ENCODE measurements at regions not wholly inside any gene's neighbourhood (a gene's known extent, or its start where the extent isn't known, plus 50 kb on each side); places are given as distances from the start of the nearest gene placed in this dataset.

DNA sequence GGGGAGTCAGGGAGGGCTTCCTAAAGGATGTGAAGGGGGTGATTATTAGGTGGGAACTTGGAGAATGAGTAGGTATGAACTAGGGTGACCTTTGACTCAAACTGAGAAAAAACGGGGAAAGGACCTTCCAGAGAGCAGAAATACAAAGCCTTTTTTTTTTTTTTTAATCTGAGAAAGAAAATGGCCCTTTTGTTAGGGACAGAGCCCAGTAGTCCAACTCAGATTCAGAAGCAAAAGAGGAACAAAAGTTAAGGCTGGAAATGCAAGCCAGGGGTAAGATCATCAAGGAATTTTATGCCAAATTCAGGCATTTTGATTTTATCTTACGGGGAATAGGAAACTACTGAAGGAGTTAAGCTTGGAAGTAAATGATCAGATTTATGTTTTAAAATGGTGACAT, 96.0 kb upstream of the SMYD2 start:
- peaks cover 5 to 10% of the 10 kb centered on the region in 2 experiments; a peak in 4 of 5 replicates for H3K9me3 Mint-ChIP-seq
- H3K4ac ChIP-seq (ENCODE audit: low read depth, low read length), result no peak overlapping the region
- H3K36me3 Mint-ChIP-seq (ENCODE audit: insufficient read depth in 1 of 3, low read depth in 3 of 3), result peaks cover 0 to 10% (median 0%) of the 10 kb centered on the region in 3 experiments; a peak in 3 of 7 replicates
- H3K27me3 ChIP-seq (ENCODE audit: insufficient read depth, low read length), result peaks cover 31% of the 10 kb centered on the region; the same call in 1 of the 2 replicates
- H4K8ac ChIP-seq (replicated peaks; ENCODE audit: insufficient read length, low read depth, low read length), result no peak overlapping the region
- no peaks in the 10 kb centered on the region for H3K9me3 ChIP-seq (ENCODE audit: control insufficient read depth, low read depth, low read length)
- TF ChIP-seq, protein P1, sequence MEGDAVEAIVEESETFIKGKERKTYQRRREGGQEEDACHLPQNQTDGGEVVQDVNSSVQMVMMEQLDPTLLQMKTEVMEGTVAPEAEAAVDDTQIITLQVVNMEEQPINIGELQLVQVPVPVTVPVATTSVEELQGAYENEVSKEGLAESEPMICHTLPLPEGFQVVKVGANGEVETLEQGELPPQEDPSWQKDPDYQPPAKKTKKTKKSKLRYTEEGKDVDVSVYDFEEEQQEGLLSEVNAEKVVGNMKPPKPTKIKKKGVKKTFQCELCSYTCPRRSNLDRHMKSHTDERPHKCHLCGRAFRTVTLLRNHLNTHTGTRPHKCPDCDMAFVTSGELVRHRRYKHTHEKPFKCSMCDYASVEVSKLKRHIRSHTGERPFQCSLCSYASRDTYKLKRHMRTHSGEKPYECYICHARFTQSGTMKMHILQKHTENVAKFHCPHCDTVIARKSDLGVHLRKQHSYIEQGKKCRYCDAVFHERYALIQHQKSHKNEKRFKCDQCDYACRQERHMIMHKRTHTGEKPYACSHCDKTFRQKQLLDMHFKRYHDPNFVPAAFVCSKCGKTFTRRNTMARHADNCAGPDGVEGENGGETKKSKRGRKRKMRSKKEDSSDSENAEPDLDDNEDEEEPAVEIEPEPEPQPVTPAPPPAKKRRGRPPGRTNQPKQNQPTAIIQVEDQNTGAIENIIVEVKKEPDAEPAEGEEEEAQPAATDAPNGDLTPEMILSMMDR (conservative IDR thresholded peaks at IDR 0.05), result no peak
- no peaks in the 10 kb centered on the region for H3K79me1 ChIP-seq (ENCODE audit: insufficient read depth, low read depth, low read length, poor library complexity, severe bottlenecking)
- H3K9ac ChIP-seq (ENCODE audit: extremely low read depth, insufficient read length, low read length), result no peak overlapping the region
- no peak overlapping the region for H3K4me3 Mint-ChIP-seq
- H4K5ac ChIP-seq (ENCODE audit: insufficient read length, low read depth, low read length), result no peak overlapping the region
- no peaks in the 10 kb centered on the region for H4K20me1 ChIP-seq (ENCODE audit: control insufficient read depth, insufficient read depth, insufficient read length)
- H3K4me1 Mint-ChIP-seq, result peaks cover 12 to 14% of the 10 kb centered on the region in 2 experiments
- H2BK20ac ChIP-seq (ENCODE audit: low read depth, low read length, poor library complexity, severe bottlenecking), result no peak overlapping the region
- no peak overlapping the region for H2BK120ac ChIP-seq (ENCODE audit: low read depth, low read length, poor library complexity, severe bottlenecking)
- H4K91ac ChIP-seq (ENCODE audit: insufficient read length, low read depth, low read length), result no peak overlapping the region
- peaks cover 66% of the 10 kb centered on the region for H3K27me3 Mint-ChIP-seq (ENCODE audit: low read depth)
- WGBS (ENCODE audit: extremely low coverage, insufficient read length, low lambda C conversion rate), result no CpG with 5 or more reads among the region's 2 CpGs
- H3K79me2 ChIP-seq (ENCODE audit: insufficient read depth, low read length), result no peaks in the 10 kb centered on the region
- no peak overlapping the region for H3K56ac ChIP-seq (ENCODE audit: insufficient read length, low read depth, low read length)
- H3K27ac Mint-ChIP-seq, result no peak overlapping the region
- H3T11ph ChIP-seq (ENCODE audit: low read length), result no peak overlapping the region
- H2BK15ac ChIP-seq (ENCODE audit: low read depth, low read length), result no peak overlapping the region
- no peak overlapping the region for H2AK5ac ChIP-seq (ENCODE audit: insufficient read length, low read length)
- H3K14ac ChIP-seq (ENCODE audit: insufficient read depth, low read length), result no peak overlapping the region
- no peaks in the 10 kb centered on the region for H3K4me1 ChIP-seq (ENCODE audit: insufficient read depth, low read length)
- H3K23ac ChIP-seq (ENCODE audit: insufficient read length, low read depth, low read length), result no peak overlapping the region
- H2BK5ac ChIP-seq (ENCODE audit: insufficient read length, low read length), result no peak overlapping the region
- peaks cover 6% of the 10 kb centered on the region for H3K23me2 ChIP-seq (ENCODE audit: insufficient read length, low read depth, low read length, poor library complexity, severe bottlenecking)
- DNase-seq, result no peak
- H3K18ac ChIP-seq (ENCODE audit: insufficient read length, low read depth, low read length), result no peak overlapping the region
- no peak overlapping the region for H2AFZ ChIP-seq (ENCODE audit: low read length)
- H3K4me2 ChIP-seq (ENCODE audit: insufficient read depth, insufficient read length, low read length), result no peak overlapping the region
- no peak overlapping the region for H3K27ac ChIP-seq (ENCODE audit: insufficient read length, low read depth, low read length)
- no peak overlapping the region for H2BK12ac ChIP-seq (ENCODE audit: insufficient read length, low read depth, low read length)

All from H9 (cell line).